Liver (tissue), 8 donors: ENCODE measurements at regions not wholly inside any gene's neighbourhood (a gene's known extent, or its start where the extent isn't known, plus 50 kb on each side); places are given as distances from the start of the nearest gene placed in this dataset.

Experiments used
- DNase-seq: peaks from one replicate; pipeline ENCODE4 v3.0.0-alpha.2; 2017; ENCODE audit warnings: low spot score
- H3K27ac ChIP-seq, 2 donors: one replicate each; pipeline ENCODE4 v1.7.0; 2013; ENCODE audit warnings: inconsistent platforms in 2 of 2, low read length in 2 of 2, control low read depth in 1 of 2, low read depth in 1 of 2, mild to moderate bottlenecking in 1 of 2
- H3K27me3 ChIP-seq, 4 donors: one replicate each; pipeline versions ENCODE4 v1.6.1 to v1.7.0; 2013; ENCODE audit warnings: low read length in 3 of 4, inconsistent platforms in 1 of 4, mild to moderate bottlenecking in 1 of 4, moderate library complexity in 1 of 4; ENCODE audit not compliant: control insufficient read depth in 4 of 4, insufficient read depth in 4 of 4
- H3K36me3 ChIP-seq, 4 donors: one replicate each; pipeline versions ENCODE4 v1.6.1 to v1.7.0; 2013; ENCODE audit warnings: low read length in 3 of 4, mild to moderate bottlenecking in 3 of 4, low read depth in 1 of 4, moderate library complexity in 1 of 4; ENCODE audit not compliant: control insufficient read depth in 4 of 4, insufficient read depth in 3 of 4
- H3K4me1 ChIP-seq, 4 donors: one replicate each; pipeline versions ENCODE4 v1.6.1 to v1.7.0; 2013; ENCODE audit warnings: low read length in 3 of 4, mild to moderate bottlenecking in 3 of 4, moderate library complexity in 1 of 4; ENCODE audit not compliant: control insufficient read depth in 4 of 4, insufficient read depth in 4 of 4
- H3K4me3 ChIP-seq, 3 donors: one replicate each; pipeline versions ENCODE4 v1.6.1 to v1.7.0; 2013; ENCODE audit warnings: low read length in 3 of 3, control low read depth in 1 of 3, low read depth in 1 of 3, mild to moderate bottlenecking in 1 of 3
- H3K9ac ChIP-seq, 2 donors: one replicate each; pipeline ENCODE4 v1.7.0; 2013; ENCODE audit warnings: low read length in 2 of 2, mild to moderate bottlenecking in 2 of 2, moderate library complexity in 2 of 2, control low read depth in 1 of 2, low read depth in 1 of 2
- H3K9me3 ChIP-seq, 4 donors: one replicate each; pipeline versions ENCODE4 v1.6.1 to v1.7.0; 2013; ENCODE audit warnings: low read length in 3 of 4; ENCODE audit not compliant: control insufficient read depth in 4 of 4
- ATF3 ChIP-seq: IDR thresholded peaks from 2 replicates; pipeline ENCODE4 v1.6.1; 2016; ENCODE audit warnings: antibody characterized with exemption
- EGR1 ChIP-seq, 2 donors: IDR thresholded peaks; 2 replicates each; pipeline ENCODE4 v1.6.1; 2016 to 2018; ENCODE audit warnings: antibody characterized with exemption in 2 of 2, low read depth in 2 of 2
- FOXA1 ChIP-seq: IDR thresholded peaks from 2 replicates; pipeline ENCODE4 v1.6.1; 2016; ENCODE audit warnings: antibody characterized with exemption
- FOXA2 ChIP-seq: IDR thresholded peaks from 2 replicates; pipeline ENCODE4 v1.6.1; 2016; ENCODE audit warnings: antibody characterized with exemption
- GABPA ChIP-seq, 2 donors: IDR thresholded peaks in 1 of 2; conservative IDR thresholded peaks in 1 of 2; 2 replicates each; pipeline ENCODE4 v1.6.1; 2016; ENCODE audit warnings: antibody characterized with exemption in 2 of 2, mild to moderate bottlenecking in 1 of 2, moderate library complexity in 1 of 2
- HNF4G ChIP-seq: IDR thresholded peaks from 2 replicates; pipeline ENCODE4 v1.6.1; 2016; ENCODE audit warnings: antibody characterized with exemption
- JUND ChIP-seq, 2 donors: IDR thresholded peaks; 2 replicates each; pipeline ENCODE4 v1.6.1; 2016; ENCODE audit warnings: antibody characterized with exemption in 2 of 2
- NR2F2 ChIP-seq: IDR thresholded peaks from 2 replicates; pipeline ENCODE4 v1.6.1; 2016; ENCODE audit warnings: antibody characterized with exemption
- RAD21 ChIP-seq, 2 donors: IDR thresholded peaks; 2 replicates each; pipeline ENCODE4 v1.6.1; 2016; ENCODE audit warnings: antibody characterized with exemption in 2 of 2, mild to moderate bottlenecking in 2 of 2
- RXRA ChIP-seq, 2 donors: IDR thresholded peaks; 2 replicates each; pipeline ENCODE4 v1.6.1; 2017 to 2018; ENCODE audit warnings: antibody characterized with exemption in 2 of 2, mild to moderate bottlenecking in 1 of 2
- SP1 ChIP-seq: IDR thresholded peaks from 2 replicates; pipeline ENCODE4 v1.6.1; 2018; ENCODE audit warnings: antibody characterized with exemption, mild to moderate bottlenecking
- TAF1 ChIP-seq: conservative IDR thresholded peaks from 2 replicates; pipeline ENCODE4 v1.6.1; 2016; ENCODE audit warnings: antibody characterized with exemption, mild to moderate bottlenecking
- YY1 ChIP-seq: IDR thresholded peaks from 2 replicates; pipeline ENCODE4 v1.6.1; 2016; ENCODE audit warnings: antibody characterized with exemption, mild to moderate bottlenecking
- ZBTB33 ChIP-seq: IDR thresholded peaks from 2 replicates; pipeline ENCODE4 v1.6.1; 2016; ENCODE audit warnings: antibody characterized with exemption
- whole genome bisulfite sequencing: extraction: QIAGEN DNeasy Blood & Tissue Kit; methylation state at CpG from one replicate; pipeline ENCODE4 v1.1.7; 2013; 5-methylcytosine and 5-hydroxymethylcytosine counted together
- TF ChIP-seq, protein P1 (sequence below): IDR thresholded peaks from 2 replicates; pipeline ENCODE4 v1.6.1; 2016; ENCODE audit warnings: antibody characterized with exemption, mild to moderate bottlenecking
- TF ChIP-seq, protein P2 (sequence below): IDR thresholded peaks from 2 replicates; pipeline ENCODE4 v1.6.1; 2016; ENCODE audit warnings: antibody characterized with exemption
- TF ChIP-seq, protein P3 (sequence below): fragments of 150-350 bp; IDR thresholded peaks from 2 replicates; pipeline ENCODE4 v1.5.1; 2017; ENCODE audit warnings: improper control_type of control experiment, low read depth, low read length; ENCODE audit not compliant: missing input control
- donor health status: healthy.
- donor health status: healthy.
- donor health status: healthy.
- donor health status: healthy.
- donor health status: healthy.

DNA sequence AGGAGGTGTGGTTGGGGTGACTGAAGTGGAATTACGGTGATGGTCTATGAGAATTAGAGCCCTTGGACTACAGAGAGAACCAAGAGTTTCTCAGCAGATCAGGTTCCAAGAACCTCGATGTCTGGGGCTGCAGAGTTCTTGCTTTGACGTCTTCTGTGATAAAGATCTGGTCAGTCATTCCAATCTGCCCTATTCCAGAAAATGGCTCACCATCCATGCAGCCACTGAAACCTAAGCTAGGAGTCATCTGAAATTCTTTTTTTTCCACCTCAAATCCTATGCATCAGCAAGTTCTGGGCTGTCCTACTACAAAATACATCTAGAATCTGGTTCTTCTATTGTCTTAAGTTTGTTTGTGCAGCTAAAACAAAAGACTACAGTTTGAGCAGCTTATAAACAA is 254.4 kb upstream of the PGRMC2 start:
- H3K27ac ChIP-seq: no peak overlapping the region
- TF ChIP-seq, protein P1, sequence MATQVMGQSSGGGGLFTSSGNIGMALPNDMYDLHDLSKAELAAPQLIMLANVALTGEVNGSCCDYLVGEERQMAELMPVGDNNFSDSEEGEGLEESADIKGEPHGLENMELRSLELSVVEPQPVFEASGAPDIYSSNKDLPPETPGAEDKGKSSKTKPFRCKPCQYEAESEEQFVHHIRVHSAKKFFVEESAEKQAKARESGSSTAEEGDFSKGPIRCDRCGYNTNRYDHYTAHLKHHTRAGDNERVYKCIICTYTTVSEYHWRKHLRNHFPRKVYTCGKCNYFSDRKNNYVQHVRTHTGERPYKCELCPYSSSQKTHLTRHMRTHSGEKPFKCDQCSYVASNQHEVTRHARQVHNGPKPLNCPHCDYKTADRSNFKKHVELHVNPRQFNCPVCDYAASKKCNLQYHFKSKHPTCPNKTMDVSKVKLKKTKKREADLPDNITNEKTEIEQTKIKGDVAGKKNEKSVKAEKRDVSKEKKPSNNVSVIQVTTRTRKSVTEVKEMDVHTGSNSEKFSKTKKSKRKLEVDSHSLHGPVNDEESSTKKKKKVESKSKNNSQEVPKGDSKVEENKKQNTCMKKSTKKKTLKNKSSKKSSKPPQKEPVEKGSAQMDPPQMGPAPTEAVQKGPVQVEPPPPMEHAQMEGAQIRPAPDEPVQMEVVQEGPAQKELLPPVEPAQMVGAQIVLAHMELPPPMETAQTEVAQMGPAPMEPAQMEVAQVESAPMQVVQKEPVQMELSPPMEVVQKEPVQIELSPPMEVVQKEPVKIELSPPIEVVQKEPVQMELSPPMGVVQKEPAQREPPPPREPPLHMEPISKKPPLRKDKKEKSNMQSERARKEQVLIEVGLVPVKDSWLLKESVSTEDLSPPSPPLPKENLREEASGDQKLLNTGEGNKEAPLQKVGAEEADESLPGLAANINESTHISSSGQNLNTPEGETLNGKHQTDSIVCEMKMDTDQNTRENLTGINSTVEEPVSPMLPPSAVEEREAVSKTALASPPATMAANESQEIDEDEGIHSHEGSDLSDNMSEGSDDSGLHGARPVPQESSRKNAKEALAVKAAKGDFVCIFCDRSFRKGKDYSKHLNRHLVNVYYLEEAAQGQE: no peak
- TF ChIP-seq RAD21 (IDR thresholded peaks at IDR 0.05) (no peak), JUND (IDR thresholded peaks at IDR 0.05) (no peak), GABPA (IDR thresholded peaks at IDR 0.05 in 1 of 2, conservative IDR thresholded peaks at IDR 0.05 in 1 of 2) (no peak), EGR1 (IDR thresholded peaks at IDR 0.05; ENCODE audit: low read depth in 2 of 2) (no peak), RXRA (IDR thresholded peaks at IDR 0.05) (no peak), FOXA1 (no peak), TAF1 (no peak), SP1 (no peak), YY1 (no peak), ATF3 (no peak), HNF4G (no peak), FOXA2 (no peak)
- TF ChIP-seq, protein P2, sequence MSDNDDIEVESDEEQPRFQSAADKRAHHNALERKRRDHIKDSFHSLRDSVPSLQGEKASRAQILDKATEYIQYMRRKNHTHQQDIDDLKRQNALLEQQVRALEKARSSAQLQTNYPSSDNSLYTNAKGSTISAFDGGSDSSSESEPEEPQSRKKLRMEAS: no peak
- TF ChIP-seq, protein P3, sequence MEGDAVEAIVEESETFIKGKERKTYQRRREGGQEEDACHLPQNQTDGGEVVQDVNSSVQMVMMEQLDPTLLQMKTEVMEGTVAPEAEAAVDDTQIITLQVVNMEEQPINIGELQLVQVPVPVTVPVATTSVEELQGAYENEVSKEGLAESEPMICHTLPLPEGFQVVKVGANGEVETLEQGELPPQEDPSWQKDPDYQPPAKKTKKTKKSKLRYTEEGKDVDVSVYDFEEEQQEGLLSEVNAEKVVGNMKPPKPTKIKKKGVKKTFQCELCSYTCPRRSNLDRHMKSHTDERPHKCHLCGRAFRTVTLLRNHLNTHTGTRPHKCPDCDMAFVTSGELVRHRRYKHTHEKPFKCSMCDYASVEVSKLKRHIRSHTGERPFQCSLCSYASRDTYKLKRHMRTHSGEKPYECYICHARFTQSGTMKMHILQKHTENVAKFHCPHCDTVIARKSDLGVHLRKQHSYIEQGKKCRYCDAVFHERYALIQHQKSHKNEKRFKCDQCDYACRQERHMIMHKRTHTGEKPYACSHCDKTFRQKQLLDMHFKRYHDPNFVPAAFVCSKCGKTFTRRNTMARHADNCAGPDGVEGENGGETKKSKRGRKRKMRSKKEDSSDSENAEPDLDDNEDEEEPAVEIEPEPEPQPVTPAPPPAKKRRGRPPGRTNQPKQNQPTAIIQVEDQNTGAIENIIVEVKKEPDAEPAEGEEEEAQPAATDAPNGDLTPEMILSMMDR: no peak
- H3K27me3 ChIP-seq: no peaks in the 10 kb centered on the region
- DNase-seq: no peak
- no peaks in the 10 kb centered on the region for H3K4me1 ChIP-seq
- H3K9me3 ChIP-seq: no peaks in the 10 kb centered on the region
- H3K4me3 ChIP-seq: no peak overlapping the region
- WGBS: 93% methylated on average over 3 of the region's 3 CpGs
- H3K9ac ChIP-seq: no peak overlapping the region
- no peaks in the 10 kb centered on the region for H3K36me3 ChIP-seq

DNA sequence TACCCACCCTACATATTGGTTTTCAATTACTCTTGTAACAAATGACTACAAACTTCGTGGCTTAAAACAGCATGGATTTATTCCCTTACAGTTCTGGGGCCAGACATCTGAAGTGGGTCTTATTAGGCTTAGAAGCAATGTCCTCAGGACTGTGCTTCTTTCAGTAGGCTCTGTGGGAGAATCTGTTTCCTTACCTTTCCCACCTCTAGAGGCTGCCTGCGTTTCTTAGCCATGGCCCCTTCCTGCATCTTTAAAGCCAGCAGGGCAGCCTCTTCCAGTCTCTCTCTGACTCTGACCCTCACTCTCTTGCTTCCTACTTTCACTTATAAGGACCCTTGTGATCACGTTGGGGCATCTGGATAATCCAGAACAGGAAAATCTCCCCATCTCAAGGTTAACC is 252.5 kb upstream of the PGRMC2 start:
- H3K9ac ChIP-seq: no peak overlapping the region
- 80% methylated on average over 3 of the region's 3 CpGs for WGBS
- H3K27ac ChIP-seq: no peak overlapping the region
- no peak for DNase-seq
- H3K27me3 ChIP-seq: no peaks in the 10 kb centered on the region
- no peaks in the 10 kb centered on the region for H3K9me3 ChIP-seq
- no peaks in the 10 kb centered on the region for H3K36me3 ChIP-seq
- no peaks in the 10 kb centered on the region for H3K4me1 ChIP-seq
- no peak overlapping the region for H3K4me3 ChIP-seq
- TF ChIP-seq, protein P3: no peak
- TF ChIP-seq ATF3: no peak
- no peak for TF ChIP-seq FOXA1
- TF ChIP-seq EGR1 (IDR thresholded peaks at IDR 0.05; ENCODE audit: low read depth in 2 of 2): no peak
- no peak for TF ChIP-seq RXRA (IDR thresholded peaks at IDR 0.05)
- no peak for TF ChIP-seq YY1
- no peak for TF ChIP-seq RAD21 (IDR thresholded peaks at IDR 0.05)
- TF ChIP-seq NR2F2: no peak
- TF ChIP-seq ZBTB33: no peak
- TF ChIP-seq GABPA (IDR thresholded peaks at IDR 0.05 in 1 of 2, conservative IDR thresholded peaks at IDR 0.05 in 1 of 2): no peak
